CD4-positive, alpha-beta T cell (primary cell): ENCODE measurements at regions not wholly inside any gene's neighbourhood (a gene's known extent, or its start where the extent isn't known, plus 50 kb on each side); places are given as distances from the start of the nearest gene placed in this dataset.
"Not testable (repeated sequence)": the region's sequence is repeated elsewhere in the genome, so short reads cannot be mapped to it uniquely, and the experiment has no call there.

Experiments
- ATAC-seq: fragments of 200-7000 bp; cut with Tn5 transposase; one replicate; pipeline ENCODE4 v1.10.0; 2022; ENCODE audit warnings: mild to moderate bottlenecking; ENCODE audit not compliant: poor library complexity
- CTCF ChIA-PET: fragments of 350-600 bp; sonication (Branson Sonifier 250); formaldehyde crosslinking; loops from one replicate; lab custom pipeline; 2021; ENCODE audit warnings: antibody characterized with exemption, inconsistent platforms; lab: Charles Lee
- POLR2A ChIA-PET: fragments of 350-600 bp; sonication (Branson Sonifier 250); formaldehyde crosslinking; loops from one replicate; lab custom pipeline; 2021; ENCODE audit warnings: antibody characterized with exemption, inconsistent platforms; lab: Charles Lee
- DNase-seq, 14 experiments: peaks; one replicate each; pipeline ENCODE4 v3.0.0-alpha.2; 2013 to 2020; ENCODE audit warnings: mixed read lengths in 2 of 14
- H3K27ac ChIP-seq, 2 donors: one replicate each; pipeline versions ENCODE4 v1.5.1 to v1.7.0; 2013; ENCODE audit warnings: low read length in 2 of 2, low read depth in 1 of 2, mild to moderate bottlenecking in 1 of 2
- H3K27me3 ChIP-seq, 2 experiments: 1 replicate in 1 of 2; 2 replicates in 1 of 2; pipeline versions ENCODE4 v1.6.1 to v1.7.0; 2013; ENCODE audit warnings: low read length in 2 of 2, control low read depth in 1 of 2, mild to moderate bottlenecking in 1 of 2, moderate library complexity in 1 of 2; ENCODE audit not compliant: insufficient read depth in 2 of 2, control insufficient read depth in 1 of 2
- H3K36me3 ChIP-seq: one replicate; pipeline ENCODE4 v1.6.1; 2013; ENCODE audit warnings: low read length, control low read depth; ENCODE audit not compliant: insufficient read depth
- H3K4me1 ChIP-seq: one replicate; pipeline ENCODE4 v1.6.1; 2013; ENCODE audit warnings: low read length, control low read depth; ENCODE audit not compliant: insufficient read depth
- H3K4me3 ChIP-seq: one replicate; pipeline ENCODE4 v1.5.1; 2013; ENCODE audit warnings: mild to moderate bottlenecking, low read length, moderate library complexity
- H3K9me3 ChIP-seq, 2 experiments: 1 replicate in 1 of 2; 2 replicates in 1 of 2; pipeline versions ENCODE4 v1.6.1 to v1.7.0; 2013; ENCODE audit warnings: low read length in 2 of 2, mild to moderate bottlenecking in 2 of 2, control low read depth in 1 of 2, moderate library complexity in 1 of 2; ENCODE audit not compliant: control insufficient read depth in 1 of 2, insufficient read depth in 1 of 2
- H3K27ac Mint-ChIP-seq: one replicate; pipeline ENCODE4 v1.8.0; 2020; ENCODE audit warnings: mixed read lengths
- H3K27me3 Mint-ChIP-seq: one replicate; pipeline ENCODE4 v1.8.0; 2021; ENCODE audit warnings: mixed read lengths
- H3K36me3 Mint-ChIP-seq: one replicate; pipeline ENCODE4 v1.8.0; 2021; ENCODE audit warnings: low read depth, mixed read lengths
- H3K4me1 Mint-ChIP-seq: one replicate; pipeline ENCODE4 v1.8.0; 2021; ENCODE audit warnings: low read depth, mixed read lengths
- H3K4me3 Mint-ChIP-seq: one replicate; pipeline ENCODE4 v1.8.0; 2020; ENCODE audit warnings: mild to moderate bottlenecking, mixed read lengths
- H3K9me3 Mint-ChIP-seq: one replicate; pipeline ENCODE4 v1.8.0; 2020; ENCODE audit warnings: mixed read lengths
- intact Hi-C, 2 experiments: fragments of 100-400 bp; cut with DNase I in 1 of 2; cut with micrococcal nuclease in 1 of 2; formaldehyde crosslinking; loops; one replicate each; pipeline versions ENCODE4 v1.15.1 to v1.9.0; 2023 to 2025; cut with DNase I, micrococcal nuclease

DNA sequence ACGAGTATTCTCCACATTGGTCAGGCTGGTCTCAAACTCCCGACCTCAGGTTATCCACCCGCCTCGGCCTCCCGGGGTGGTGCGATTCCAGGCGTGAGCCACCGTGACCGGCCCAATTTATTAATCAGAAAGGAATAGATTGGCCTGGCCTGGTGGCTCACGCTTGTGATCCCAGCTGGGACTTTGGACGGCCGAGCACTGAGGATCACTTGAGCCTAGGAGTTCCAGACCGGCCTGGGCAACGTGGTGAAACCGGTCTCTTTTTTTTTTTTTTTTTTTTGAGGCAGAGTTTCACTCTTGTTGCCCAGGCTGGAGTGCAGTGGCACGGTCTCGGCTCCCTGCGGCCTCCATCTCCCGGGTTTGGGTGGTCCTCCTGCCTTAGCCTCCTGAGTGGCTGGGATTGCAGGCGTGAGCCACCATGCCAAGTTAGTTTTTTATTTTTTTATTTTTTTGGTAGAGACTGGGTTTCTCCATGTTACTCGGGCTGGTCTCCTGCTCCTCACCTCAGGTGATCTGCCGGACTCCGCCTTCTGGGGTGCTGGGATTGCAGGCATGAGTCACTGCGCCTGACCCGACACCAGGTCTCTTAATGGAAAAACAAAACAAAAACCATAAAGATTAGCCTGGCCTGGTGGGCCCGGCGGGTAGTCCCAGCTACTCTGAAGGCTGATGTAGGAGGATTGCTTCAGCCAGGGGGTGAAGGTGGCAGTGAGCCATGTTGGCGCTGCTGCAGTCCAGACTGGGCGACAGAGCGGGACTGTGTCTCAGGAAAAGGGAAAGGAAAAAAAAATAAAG, 141.0 kb downstream of the GOLGA6L22 start:
- H3K27ac ChIP-seq, POLR2A ChIA-PET, H3K27me3 ChIP-seq, H3K36me3 Mint-ChIP-seq, CTCF ChIA-PET, H3K27ac Mint-ChIP-seq, intact Hi-C loops, H3K9me3 ChIP-seq, H3K4me3 ChIP-seq, H3K36me3 ChIP-seq, H3K4me1 ChIP-seq, H3K9me3 Mint-ChIP-seq, H3K4me3 Mint-ChIP-seq, ATAC-seq, DNase-seq, H3K4me1 Mint-ChIP-seq, H3K27me3 Mint-ChIP-seq: not testable (repeated sequence)

- ATAC-seq, H3K4me3 ChIP-seq, H3K4me1 Mint-ChIP-seq, H3K27ac ChIP-seq, DNase-seq, H3K4me1 ChIP-seq, H3K9me3 Mint-ChIP-seq, H3K27me3 Mint-ChIP-seq, POLR2A ChIA-PET, H3K4me3 Mint-ChIP-seq, H3K27ac Mint-ChIP-seq, H3K36me3 Mint-ChIP-seq, CTCF ChIA-PET, intact Hi-C loops, H3K27me3 ChIP-seq, H3K36me3 ChIP-seq, H3K9me3 ChIP-seq: not testable (repeated sequence)
Measured at GRCh38 chr15:22616976-22617375, 158.3 kb downstream of the GOLGA6L22 start.

DNA sequence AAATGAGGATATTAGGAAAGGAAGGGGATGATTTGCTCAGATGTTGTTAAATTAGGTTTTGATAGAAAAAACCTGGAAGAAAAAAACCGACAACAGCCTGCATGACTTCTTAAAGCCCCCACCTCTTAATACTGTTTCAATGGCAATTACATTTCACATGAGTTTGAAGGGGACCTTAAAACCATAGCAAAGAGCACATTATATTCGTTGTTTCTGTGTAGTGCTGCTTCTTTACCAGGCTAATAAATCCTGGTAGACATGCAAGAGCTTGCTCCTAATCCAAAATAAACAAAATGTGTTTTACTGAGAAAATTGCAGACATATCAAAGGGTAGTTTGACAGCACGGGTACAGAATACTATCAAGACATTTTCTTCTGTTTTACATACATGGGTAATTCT, 154.7 kb upstream of the NIPA1 start:
- H3K9me3 ChIP-seq, H3K36me3 ChIP-seq, intact Hi-C loops, H3K27ac Mint-ChIP-seq, DNase-seq, H3K27ac ChIP-seq, H3K36me3 Mint-ChIP-seq, H3K9me3 Mint-ChIP-seq, H3K4me1 ChIP-seq, H3K4me1 Mint-ChIP-seq, H3K27me3 ChIP-seq, CTCF ChIA-PET, H3K27me3 Mint-ChIP-seq, ATAC-seq, POLR2A ChIA-PET, H3K4me3 ChIP-seq, H3K4me3 Mint-ChIP-seq: not testable (repeated sequence)

DNA sequence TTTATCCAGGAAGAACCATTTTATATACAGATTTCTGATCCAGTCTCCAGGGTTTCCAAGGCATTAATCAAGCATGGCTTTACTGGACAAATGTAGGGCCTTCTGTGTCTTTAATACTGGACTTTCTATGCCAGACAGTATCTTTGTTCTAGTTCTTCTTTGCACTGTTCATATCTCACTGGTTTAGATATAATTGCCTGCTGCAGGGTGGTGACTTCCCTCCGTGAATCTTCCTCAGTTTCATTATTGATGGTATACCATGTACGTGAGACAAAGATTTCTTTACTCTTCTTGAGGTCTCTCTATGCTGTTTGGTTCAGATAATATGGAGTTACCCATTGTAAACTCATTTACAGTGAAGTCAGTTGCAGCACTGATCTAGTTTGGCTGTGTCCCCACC, 146.5 kb upstream of the NIPA1 start:
- CTCF ChIA-PET, DNase-seq, H3K4me1 Mint-ChIP-seq, intact Hi-C loops, H3K36me3 ChIP-seq, H3K27me3 ChIP-seq, ATAC-seq, H3K36me3 Mint-ChIP-seq, H3K9me3 ChIP-seq, H3K9me3 Mint-ChIP-seq, POLR2A ChIA-PET, H3K27ac ChIP-seq, H3K4me1 ChIP-seq, H3K27ac Mint-ChIP-seq, H3K4me3 Mint-ChIP-seq, H3K27me3 Mint-ChIP-seq, H3K4me3 ChIP-seq: not testable (repeated sequence)

DNA sequence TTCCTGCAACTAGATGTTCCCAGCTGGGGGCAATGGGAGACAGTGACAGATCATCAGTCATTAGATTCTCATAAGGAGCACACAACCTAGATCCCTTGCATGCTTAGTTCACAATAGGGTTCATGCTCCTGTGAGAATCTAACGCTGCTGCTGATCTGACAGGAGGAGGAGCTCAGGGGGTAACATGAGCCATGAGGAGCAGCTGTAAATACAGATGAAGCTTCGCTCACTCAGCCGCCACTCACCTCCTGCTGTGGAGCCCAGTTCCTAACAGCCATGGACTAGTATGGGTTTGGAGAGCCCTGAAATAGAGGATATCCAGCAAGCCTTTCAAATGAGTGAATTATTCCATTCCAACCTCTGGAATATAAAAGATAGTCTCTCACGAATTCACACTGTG, 137.0 kb upstream of the NIPA1 start:
- H3K36me3 ChIP-seq, H3K9me3 ChIP-seq, H3K4me3 Mint-ChIP-seq, DNase-seq, ATAC-seq, H3K9me3 Mint-ChIP-seq, intact Hi-C loops, H3K27ac ChIP-seq, H3K4me1 ChIP-seq, H3K4me3 ChIP-seq, H3K27me3 Mint-ChIP-seq, CTCF ChIA-PET, H3K4me1 Mint-ChIP-seq, POLR2A ChIA-PET, H3K27me3 ChIP-seq, H3K36me3 Mint-ChIP-seq, H3K27ac Mint-ChIP-seq: not testable (repeated sequence)

DNA sequence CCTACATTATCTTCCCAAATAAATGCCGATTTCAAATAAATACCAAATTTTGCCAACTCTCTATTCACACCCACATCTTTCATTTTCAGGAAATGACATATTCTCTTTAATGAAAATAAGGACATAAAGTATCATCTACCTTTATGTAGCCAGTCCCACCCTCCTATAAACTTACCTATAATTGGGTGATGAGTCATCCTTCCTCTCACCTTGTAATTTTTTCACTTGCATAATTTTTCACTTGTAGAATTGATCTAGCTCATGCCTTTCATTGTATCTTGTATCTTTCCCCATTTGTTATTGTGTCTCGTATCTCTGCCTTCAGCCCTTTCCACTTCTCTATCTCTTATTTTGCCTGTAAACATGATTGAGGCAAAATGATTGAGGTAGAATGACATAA, 135.3 kb upstream of the NIPA1 start:
- CTCF ChIA-PET, result not testable (repeated sequence)

DNA sequence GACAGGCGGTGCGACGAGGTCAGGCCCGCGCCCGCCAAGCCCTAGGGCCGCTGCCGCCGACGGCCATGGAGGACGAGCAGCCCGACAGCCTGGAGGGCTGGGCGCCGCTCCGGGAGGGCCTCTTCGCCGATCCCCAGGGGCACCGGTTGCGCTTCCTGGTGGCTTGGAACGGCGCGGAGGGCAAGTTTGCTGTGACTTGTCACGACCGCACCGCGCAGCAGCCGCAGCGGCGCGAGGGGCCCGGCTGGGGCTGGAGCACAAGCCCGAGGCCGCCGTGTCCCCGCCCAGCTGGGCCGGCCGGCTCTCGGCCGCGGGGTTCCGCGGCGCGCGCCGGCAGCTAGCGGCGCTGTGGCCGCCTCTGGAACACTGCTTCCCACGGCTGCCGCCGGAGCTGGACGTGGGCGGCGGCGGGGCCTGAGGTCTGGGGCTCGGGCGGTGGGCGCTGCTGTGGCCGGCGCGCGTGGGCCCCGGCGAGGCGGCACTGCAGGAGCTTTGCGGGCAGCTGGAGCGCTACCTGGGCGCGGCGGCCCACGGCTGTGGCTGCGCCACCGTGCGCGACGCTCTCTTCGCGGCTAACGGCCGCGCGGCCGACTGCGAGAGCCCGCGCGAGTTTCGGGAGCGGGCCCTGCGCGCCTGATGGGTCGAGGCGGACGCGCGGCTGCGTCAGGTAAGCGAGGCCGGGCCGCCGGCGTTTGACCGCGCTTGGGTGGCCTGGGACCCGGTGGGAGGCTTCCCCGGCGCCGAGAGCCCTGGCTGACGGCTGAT, 122.0 kb upstream of the NIPA1 start:
- Mint-ChIP-seq H3K27ac (peak overlapping the region; percentile 92), H3K4me1 (peaks cover 21% of the 10 kb centered on the region), H3K4me3 (peak overlapping the region; percentile 81)
- POLR2A ChIA-PET, H3K36me3 ChIP-seq, H3K27me3 Mint-ChIP-seq, CTCF ChIA-PET, H3K4me1 ChIP-seq, intact Hi-C loops, H3K9me3 ChIP-seq, H3K27me3 ChIP-seq, H3K9me3 Mint-ChIP-seq, H3K36me3 Mint-ChIP-seq: not testable (repeated sequence)
- DNase-seq (peak in 13 of 14 experiments; percentile 12 to 64 (median 31)), ATAC-seq (peak; percentile 70)
- peak overlapping the region in 1 of 2 donors; percentile 41 for H3K27ac ChIP-seq
- H3K4me3 ChIP-seq, result peak overlapping the region; percentile 47

More for the DNA sequence above, 135.3 kb upstream of the NIPA1 start:
- ATAC-seq, H3K36me3 Mint-ChIP-seq, H3K4me3 ChIP-seq, H3K4me1 ChIP-seq, H3K36me3 ChIP-seq, POLR2A ChIA-PET, H3K27me3 ChIP-seq, H3K9me3 Mint-ChIP-seq, DNase-seq, H3K27me3 Mint-ChIP-seq, intact Hi-C loops, H3K4me3 Mint-ChIP-seq, H3K27ac ChIP-seq, H3K9me3 ChIP-seq, H3K27ac Mint-ChIP-seq, H3K4me1 Mint-ChIP-seq: not testable (repeated sequence)
